NT2/D1 (cell line): ENCODE measurements at regions not wholly inside any gene's neighbourhood (a gene's known extent, or its start where the extent isn't known, plus 50 kb on each side); places are given as distances from the start of the nearest gene placed in this dataset.

ENCODE experiments used
- SUZ12 ChIP-seq: IDR thresholded peaks from 2 replicates; pipeline ENCODE4 v1.6.1; 2011; ENCODE audit not compliant: insufficient read length, insufficient read depth; ENCODE audit errors: extremely low read depth
- YY1 ChIP-seq: IDR thresholded peaks from 2 replicates; pipeline ENCODE4 v1.6.1; 2011; ENCODE audit not compliant: insufficient read length, insufficient read depth
- ZNF274 ChIP-seq: IDR thresholded peaks from 2 replicates; pipeline ENCODE4 v1.6.1; 2011; ENCODE audit warnings: mild to moderate bottlenecking, low read depth, low read length

- TF ChIP-seq ZNF274 (no peak), YY1 (no peak), SUZ12 (no peak)
These were observed 104.1 kb downstream of the EHF start for GRCh38 chr11:34724973-34725372.
